Glomerular visceral epithelial cell (primary cell): ENCODE measurements at regions not wholly inside any gene's neighbourhood (a gene's known extent, or its start where the extent isn't known, plus 50 kb on each side); places are given as distances from the start of the nearest gene placed in this dataset.
A peak's percentile ranks its signal among the peaks of the same experiment; 100 is the strongest.

Experiments used
- DNase-seq: peaks from one replicate; pipeline ENCODE4 v3.0.0-alpha.2; 2016; ENCODE audit errors: extremely low spot score

GRCh38 chr3:73801444-73801843, 176.7 kb upstream of the PDZRN3 start:
- no peak for DNase-seq

- DNase-seq, result no peak
Observed at GRCh38 chr3:73797311-73797710, 172.6 kb upstream of the PDZRN3 start.

- no peak for DNase-seq
Observed at GRCh38 chr3:73796382-73796781, 171.6 kb upstream of the PDZRN3 start.

DNA sequence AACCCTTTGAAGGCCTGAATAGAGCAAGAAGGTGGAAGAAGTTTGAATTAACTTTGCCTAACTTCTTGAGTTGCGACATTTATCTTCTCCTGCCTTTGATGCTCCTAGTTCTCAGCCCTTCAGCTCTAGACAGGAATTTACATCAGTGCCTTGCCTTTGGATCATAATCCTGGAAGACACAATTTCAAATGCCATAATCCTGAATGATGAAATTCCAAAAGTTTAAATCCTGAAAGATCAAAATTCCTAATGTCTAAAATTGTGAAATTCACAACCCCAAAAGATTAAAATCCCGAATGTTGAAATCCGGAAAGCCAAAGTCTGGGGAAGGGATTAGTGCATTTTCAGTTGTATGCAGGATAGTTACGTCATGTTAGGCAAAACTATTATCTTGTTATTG, 166.6 kb upstream of the PDZRN3 start:
- no peak for DNase-seq

- no peak for DNase-seq
Observed at GRCh38 chr3:73789825-73790444, 165.2 kb upstream of the PDZRN3 start.

DNA sequence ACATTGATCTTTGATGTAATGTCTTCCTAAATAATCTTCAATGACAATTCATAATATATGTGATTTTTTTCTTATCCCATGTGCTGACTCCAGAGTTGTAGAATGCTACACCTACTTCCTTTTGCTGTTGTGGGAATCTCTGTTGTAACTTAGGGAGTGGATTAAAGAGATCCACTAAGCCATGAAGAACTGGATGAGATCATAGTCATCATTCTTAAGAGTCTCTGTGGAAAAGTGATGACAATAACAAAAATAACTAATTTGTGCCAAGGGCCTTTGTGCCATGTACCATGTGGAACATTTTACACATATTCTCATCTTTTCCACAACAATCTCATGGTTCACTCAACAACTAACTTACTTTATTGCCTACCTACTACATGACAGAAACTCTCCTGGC, 162.9 kb upstream of the PDZRN3 start:
- peak; percentile 11 for DNase-seq

- no peak for DNase-seq
Observed at GRCh38 chr3:73786998-73787397, 162.3 kb upstream of the PDZRN3 start.

- DNase-seq, result peak; percentile 91
Observed at GRCh38 chr3:73786321-73786807, 161.6 kb upstream of the PDZRN3 start.

DNA sequence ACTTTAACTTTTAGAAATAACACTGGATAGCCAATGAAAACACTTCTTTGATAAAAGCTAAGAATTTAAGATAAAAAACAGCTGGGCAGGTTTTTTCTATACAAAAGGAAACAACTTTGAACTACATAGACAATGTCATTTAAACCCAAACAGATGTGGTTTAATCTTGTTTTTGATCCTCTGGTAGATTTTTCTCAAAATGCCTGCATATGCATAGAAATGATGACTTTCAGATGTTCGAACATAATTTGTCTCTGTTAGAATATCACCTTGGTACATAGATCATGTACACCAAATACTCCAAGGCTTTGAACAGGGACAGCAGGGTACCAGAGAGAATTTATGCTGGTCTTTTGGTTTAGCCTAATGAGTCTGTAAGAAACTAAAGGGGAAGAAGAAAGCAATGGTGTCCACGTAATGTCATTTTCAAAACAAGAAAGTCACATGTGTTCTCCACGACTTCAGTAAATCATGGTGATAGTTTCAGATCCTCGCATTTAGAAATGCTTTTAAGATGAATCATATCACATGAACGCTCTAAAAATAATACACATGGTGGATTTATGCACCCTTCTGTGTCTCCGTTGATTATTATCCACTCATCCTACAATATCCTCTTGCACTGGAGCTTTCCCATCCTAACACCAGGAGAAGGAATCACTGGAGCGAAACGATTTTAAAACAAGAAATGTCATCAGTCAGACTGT, 160.1 kb upstream of the PDZRN3 start:
- peak; percentile 71 for DNase-seq

DNA sequence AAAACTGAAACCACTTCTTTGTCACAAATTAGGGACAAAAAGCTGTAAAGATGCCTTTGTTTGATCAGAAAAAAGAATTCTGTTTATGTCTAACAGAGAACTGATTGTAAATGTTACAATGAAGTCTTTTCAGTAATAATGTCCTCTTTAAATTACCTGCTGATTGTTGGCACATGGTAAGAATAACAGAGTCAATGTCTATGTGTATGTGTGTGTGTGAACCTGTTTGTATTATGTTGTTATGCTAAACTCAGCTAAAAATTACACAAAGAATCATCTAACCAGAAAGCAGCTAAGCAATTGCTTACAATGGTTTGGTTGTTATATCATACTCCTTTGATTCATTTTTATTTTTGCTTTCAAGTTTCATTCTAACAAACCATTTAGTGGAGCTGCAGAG, 159.1 kb upstream of the PDZRN3 start:
- no peak for DNase-seq

GRCh38 chr3:73781541-73781940, 156.8 kb upstream of the PDZRN3 start:
- no peak for DNase-seq

GRCh38 chr3:73774645-73775044, 149.9 kb upstream of the PDZRN3 start:
- no peak for DNase-seq

DNA sequence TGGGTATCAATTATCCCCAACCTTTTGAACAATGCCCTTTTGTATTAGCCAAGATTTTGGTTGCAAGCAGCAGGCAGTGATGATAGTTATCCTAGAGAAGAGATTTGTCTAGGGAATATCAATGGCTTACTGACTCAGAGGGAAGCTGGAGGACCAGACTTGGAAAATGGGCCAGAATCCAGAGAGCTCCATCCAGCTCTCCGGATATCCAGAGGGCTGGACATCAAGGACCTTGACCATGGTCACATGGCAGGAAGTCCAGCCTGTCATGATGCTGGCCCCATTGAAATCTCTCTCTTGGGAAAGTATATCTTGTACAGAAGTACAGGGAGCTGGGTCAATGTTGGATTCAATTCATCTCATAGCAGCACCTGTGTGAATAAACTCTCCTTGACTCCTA, 148.5 kb upstream of the PDZRN3 start:
- no peak for DNase-seq

DNA sequence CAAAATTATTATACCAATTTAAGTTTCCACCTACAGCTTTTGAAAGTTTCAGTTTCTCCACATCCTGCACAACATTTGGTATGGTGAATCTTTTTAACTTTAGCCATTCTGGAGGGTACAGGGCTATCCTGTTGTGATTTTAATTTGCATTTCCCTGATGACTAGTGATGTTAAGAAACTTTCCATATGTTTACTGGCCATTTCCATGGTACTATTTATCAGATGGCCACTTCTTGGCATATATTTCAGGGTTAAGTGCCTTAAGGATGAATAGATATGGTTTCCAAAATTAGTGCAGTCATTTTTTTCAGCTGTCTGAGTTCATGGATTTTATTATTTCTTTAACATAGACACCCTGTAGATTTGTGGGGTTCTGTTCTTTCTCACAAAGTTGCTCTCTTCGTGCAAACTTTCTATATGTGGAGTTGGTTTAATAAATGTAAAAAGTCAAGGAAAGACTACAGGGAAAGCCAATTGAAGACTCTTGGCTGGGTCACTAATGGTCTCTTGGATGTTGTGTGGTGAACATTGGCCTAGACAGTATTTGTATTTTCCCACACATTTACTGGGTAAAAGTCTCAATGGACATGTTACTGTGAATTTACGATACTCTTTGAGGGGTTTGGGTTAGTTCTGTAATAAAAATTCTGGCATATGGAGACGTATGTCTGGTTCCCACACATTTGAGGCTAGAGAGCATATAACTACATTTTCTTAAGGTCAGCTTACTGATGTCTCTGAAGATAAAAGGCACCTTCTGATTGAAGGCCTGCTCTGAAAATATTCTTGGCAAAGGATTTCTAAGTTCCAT, 147.5 kb upstream of the PDZRN3 start:
- no peak for DNase-seq

GRCh38 chr3:73768524-73769308, 144.0 kb upstream of the PDZRN3 start:
- no peak for DNase-seq

- no peak for DNase-seq
Observed at GRCh38 chr3:73766599-73767381, 142.0 kb upstream of the PDZRN3 start.

DNA sequence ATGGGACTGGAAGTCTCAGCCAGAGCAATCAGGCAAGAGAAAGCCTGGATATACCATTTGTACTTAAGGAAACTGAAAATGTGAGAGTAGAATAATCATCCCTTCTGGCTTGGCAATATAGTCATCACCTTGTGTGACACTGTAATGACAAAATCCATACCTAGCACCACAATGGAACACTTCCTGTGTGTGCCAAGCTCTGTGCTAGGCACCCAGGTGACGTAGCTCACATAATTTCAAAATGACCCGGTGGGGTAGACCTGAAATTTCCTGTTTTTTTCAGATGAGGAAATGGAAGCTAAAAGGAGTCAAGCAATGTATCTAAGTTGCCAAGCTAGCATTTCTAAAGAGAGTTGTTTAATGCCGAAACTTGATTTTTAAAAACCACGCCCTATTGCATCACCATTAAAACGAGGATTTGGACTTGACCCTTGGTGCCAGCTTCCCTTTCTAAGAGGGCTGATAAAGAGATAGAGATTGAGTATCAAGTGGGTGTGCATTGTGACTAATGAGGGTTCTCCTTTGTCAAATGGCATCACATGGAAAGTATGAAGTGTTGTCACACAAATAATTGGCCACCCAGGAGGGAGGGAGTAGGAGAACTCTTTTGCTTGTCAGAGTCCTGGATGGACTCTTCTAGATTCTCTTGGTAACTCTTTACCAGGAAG, 141.3 kb upstream of the PDZRN3 start:
- no peak for DNase-seq

GRCh38 chr3:73762855-73763254, 138.1 kb upstream of the PDZRN3 start:
- DNase-seq, result no peak

DNA sequence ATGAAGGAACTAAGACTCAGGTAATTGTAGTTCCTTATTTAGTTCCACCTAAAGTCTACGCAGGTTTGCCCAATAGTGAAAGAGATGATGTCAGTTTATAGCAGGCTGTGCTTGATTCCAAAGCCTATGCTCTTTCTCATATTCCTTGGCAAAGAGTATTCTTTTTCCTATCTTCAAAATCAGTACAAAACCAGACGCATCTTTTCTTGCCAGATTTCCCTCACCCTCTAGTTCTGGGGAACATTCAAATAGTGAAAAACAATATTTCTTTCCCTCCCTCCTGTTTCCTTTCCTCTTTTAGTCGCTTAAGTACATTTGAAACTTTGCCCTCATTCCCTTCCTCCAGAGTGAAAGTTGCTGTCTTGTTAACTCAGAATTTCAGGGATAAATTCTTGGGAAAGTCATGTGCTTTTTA, 134.6 kb upstream of the PDZRN3 start:
- DNase-seq, result no peak

DNA sequence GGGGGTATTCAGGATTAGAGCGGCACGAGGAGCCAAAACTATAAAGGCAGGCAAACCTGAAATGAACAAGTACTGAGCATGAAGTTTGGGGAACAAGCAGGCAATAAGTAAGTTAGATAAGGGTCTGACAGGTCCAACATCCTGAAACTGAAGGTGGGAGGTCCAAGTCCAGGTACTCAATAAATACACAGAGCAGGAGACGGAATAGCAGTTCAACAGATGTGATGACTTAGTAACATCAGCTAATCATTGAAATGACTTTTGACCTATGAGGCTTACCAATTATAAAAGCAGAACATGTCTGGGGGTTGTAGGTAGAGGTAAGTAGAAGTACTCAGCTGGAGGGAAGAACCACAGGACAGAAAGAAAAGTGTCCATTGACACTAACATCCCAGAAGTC, 132.8 kb upstream of the PDZRN3 start:
- no peak for DNase-seq

- DNase-seq, result no peak
Observed at GRCh38 chr3:73753985-73754384, 129.2 kb upstream of the PDZRN3 start.
